Stomach (tissue), 4 donors: ENCODE measurements at regions not wholly inside any gene's neighbourhood (a gene's known extent, or its start where the extent isn't known, plus 50 kb on each side); places are given as distances from the start of the nearest gene placed in this dataset.

Experiments used
- EP300 ChIP-seq: sonication (generic); formaldehyde crosslinking; IDR thresholded peaks from one replicate; pipeline ENCODE4 v1.6.1; 2017; ENCODE audit warnings: antibody characterized with exemption
- POLR2A ChIP-seq, 4 donors: fragments of 450-650 bp; IDR thresholded peaks; one replicate each; pipeline ENCODE4 v1.6.1; 2016; ENCODE audit warnings: antibody characterized with exemption in 4 of 4, control low read depth in 2 of 4, mild to moderate bottlenecking in 1 of 4, moderate library complexity in 1 of 4
- TF ChIP-seq, protein P1 (sequence below), 7 experiments: fragments of 450-650 bp in 4 of 7; fragments of 200-600 bp in 3 of 7; sonication (generic) in 3 of 7; IDR thresholded peaks; one replicate each; pipeline ENCODE4 v1.5.1; 2016 to 2019; ENCODE audit warnings: antibody characterized with exemption in 7 of 7, control low read depth in 2 of 7, mild to moderate bottlenecking in 1 of 7

DNA sequence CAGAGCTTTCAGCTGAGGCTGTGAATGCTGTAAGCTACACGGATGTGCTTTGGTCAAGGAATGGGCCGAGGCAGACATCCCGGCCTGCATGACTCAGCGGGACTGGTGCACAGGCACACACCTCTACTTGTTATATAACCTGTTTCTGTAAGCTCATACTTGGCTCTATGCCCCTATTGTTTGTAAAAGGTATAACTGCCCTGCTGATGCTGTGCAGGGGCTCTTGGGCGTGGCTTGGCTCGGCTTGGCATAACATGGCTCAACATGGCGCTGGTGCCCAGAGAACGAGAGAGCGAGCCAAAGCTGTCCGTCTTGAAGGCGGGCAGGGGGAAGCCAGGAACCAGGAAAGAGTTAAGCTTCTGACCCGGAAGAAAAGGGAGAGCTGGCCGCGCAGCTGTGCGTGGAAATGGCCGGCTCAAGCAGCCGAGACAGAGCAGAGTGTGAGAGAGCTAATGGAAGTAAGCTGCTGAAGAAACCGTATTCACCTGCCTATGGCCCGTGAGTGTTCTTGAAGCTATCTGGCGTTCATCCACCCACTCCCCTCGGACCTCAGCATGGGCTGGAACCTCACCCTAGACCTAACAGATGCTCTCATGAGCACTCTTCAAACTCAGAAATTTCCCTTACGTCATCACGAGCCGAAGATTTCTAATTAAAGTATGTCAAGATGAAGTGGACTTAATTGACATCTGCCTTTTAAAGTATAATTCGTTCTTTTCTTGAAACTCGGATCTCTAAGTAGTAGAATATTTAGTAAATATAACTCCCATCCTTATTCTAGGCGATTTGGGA is 286.3 kb upstream of the AGA start:
- TF ChIP-seq, protein P1, sequence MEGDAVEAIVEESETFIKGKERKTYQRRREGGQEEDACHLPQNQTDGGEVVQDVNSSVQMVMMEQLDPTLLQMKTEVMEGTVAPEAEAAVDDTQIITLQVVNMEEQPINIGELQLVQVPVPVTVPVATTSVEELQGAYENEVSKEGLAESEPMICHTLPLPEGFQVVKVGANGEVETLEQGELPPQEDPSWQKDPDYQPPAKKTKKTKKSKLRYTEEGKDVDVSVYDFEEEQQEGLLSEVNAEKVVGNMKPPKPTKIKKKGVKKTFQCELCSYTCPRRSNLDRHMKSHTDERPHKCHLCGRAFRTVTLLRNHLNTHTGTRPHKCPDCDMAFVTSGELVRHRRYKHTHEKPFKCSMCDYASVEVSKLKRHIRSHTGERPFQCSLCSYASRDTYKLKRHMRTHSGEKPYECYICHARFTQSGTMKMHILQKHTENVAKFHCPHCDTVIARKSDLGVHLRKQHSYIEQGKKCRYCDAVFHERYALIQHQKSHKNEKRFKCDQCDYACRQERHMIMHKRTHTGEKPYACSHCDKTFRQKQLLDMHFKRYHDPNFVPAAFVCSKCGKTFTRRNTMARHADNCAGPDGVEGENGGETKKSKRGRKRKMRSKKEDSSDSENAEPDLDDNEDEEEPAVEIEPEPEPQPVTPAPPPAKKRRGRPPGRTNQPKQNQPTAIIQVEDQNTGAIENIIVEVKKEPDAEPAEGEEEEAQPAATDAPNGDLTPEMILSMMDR (IDR thresholded peaks at IDR 0.05) = no peak
- TF ChIP-seq POLR2A (IDR thresholded peaks at IDR 0.05) = no peak
- no peak for TF ChIP-seq EP300
